ENCODE measurements at regions not wholly inside any gene's neighbourhood (a gene's known extent, or its start where the extent isn't known, plus 50 kb on each side); places are given as distances from the start of the nearest gene placed in this dataset.

DNA sequence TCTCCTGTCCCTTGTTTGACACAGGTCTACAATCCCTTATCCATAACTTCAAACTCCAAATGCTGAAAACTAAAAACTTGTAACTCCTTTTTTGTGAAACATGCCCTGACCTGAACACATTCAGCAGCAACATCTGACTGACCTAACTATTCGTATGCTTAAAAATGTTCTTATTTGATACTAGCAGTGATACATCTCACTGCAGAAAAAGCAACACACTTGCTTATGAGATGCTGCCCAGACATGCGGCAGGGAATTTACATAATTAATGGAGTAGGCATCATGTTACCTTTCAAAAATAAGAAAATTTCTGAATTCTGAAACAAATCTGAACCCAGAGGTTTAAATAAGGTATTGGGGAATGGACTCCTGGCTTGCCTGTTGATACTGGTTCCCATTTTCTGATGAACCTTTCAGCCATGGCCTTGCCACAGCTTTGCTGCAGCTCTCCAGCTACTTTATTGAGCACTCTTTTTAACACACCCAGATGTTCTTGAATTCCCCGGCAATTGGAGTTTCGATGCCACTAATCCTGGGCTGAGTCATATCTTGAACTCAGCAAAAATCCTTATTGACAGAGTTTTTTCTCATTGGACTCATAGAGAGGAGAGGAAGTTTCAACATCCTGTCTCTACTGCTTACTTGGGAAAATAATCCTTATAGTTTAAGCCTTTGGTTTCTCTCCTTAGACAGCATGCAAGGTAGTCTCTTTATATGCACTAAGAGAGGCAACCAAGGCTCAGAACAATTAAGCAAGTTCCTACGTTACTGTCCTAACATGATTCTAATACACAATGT is 296.6 kb upstream of the LMCD1 start:
- DNase-seq = no peak

DNA sequence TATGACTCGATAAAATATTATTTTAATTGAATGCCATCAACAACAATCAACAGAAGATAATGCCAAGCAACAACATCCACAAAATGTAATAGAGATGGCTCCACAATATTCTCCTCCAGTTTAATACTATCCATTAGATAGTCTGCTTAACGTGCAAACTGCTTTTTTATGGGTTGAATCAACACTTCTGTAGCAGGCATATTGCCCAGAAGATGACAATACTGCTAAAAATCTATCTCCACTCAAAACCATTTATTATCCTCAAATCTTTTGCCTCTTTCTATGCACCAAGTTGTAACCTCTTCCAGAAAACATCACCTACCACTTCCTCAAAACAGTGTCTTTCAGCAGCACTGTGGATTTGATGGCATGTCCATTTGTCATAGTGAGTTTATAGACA is 295.7 kb upstream of the LMCD1 start:
- DNase-seq = no peak

DNA sequence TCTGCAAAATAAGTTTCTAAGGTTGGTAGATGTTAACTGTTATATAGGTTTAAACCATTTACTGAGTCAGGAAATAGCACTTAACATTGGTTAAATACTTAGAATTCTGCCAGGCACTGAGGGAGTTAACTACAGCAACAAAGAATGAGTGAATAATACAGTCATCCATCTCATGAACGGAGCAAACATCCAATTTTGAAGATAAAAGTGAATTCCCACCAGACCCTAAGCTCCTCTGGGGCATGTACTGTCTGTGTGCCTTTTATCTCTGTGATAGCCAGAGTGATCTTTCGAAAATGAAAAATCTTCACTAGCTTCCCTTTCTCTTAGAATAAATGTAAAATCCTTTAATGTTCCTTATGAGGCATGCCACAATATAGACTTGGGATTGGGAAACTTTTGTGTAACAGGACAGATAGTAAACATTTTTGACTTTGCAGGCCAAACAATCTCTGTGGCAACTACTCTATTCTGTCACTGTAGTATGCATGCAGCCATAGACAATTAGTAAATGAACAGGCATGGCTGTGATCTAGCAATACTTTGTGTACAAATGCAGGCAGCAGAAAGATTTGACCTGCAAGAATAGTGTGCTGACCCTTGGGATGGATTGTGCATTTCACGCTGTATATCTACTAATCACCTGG is 294.5 kb upstream of the LMCD1 start:
- DNase-seq = no peak

DNA sequence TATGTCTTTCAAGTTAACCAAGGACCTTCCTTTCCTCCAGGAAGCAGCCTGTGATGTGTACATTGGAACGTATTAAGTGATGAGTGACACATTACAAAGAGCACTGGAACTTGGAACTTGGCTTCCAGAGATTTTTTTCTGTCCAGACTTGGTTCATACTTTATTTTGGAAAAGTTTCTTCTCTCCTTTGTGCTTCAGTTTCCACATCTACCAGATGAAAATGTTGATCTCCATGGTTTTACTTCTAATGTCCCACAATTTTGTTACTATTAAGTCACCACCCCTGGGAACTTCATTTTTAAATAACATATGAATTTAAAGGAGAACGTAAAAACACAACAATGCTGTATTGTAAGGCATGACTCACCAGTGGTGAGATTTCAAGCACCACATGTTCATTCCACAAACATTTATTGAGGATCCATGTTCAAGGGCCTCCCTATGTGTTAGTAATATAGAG is 290.7 kb upstream of the LMCD1 start:
- DNase-seq = no peak

DNA sequence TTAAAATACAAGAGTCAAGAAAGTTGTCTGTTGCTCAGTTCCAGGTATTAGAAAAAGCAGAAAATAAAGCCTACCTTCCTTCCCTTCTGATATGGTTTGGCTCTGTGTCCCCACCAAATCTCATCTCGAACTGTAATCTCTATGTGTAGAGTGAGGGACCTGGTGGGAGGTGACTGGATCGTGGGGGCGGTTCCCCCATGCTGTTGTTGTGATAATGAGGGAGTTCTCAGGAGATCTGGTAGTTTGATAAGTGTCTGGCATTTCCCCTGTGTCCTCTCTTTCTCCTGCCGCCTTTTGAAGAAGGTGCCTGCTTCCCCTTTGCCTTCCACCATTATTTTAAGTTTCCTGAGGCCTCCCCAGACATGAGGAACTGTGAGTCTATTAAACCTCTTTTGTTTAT is 288.8 kb upstream of the LMCD1 start:
- DNase-seq = no peak

DNA sequence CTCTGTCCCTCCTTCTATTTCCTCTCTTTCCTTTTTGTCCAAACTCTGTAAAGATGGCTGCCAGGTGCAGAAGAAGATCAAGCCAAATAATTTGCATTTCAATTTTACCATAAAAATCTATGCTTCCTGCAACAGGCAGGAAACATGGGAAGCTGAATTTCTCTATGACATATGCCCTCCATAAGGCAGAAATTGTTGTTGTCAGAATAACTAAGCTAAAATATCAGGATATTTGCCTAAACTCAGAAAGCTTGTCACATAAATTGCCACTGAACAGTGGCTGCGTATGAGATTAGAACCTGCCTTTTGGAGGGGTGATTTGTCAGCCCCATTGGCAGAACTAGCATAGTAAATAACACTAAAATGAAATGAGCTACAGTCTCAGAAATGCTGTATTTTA is 288.3 kb upstream of the LMCD1 start:
- no peak for DNase-seq

DNA sequence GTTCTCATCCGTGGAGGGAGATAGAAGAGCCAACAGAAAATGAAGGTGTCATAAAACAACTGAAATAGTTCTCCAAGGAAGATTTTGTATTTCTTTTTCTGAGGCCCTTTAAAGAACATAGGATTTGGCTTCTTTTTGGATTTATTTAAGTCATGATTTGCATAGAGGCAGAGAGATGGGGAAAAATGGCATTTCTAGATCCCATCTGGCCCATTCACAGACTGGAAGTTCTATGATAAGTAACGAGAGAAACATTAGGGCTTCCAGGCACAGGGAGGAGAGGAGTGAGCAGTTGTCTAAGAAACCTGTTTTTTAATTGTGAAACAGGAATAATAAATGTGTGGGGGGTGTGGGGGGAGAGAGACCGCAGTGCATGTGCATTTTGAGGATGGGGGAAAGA is 285.8 kb upstream of the LMCD1 start:
- DNase-seq = no peak

DNA sequence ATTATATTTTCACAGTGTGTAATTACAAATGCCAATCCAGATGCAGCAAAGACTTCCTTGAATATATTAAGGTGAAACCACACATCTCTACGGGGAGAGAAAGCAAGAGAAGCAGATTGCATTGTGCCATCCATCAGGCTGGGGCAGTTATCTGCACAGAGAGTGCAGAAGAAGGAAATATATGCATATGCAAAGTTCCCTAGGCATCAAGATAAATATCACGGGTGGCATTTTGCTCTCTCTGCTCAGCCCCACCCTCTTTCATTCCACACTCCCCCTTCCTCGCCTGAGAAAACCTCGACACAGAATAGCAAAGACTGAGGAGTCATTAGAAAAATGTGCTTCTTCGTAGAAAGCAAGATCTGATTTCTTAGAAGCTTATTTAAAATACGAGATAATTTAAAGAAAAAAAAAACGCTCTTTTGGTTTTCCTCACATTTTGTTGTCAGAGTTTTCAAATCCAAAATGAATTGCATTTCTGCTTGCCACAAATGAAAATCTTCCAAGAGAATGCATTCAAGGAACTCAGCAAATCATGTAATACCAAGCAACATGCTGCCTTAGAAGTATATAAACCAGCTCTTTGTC is 283.2 kb upstream of the LMCD1 start:
- DNase-seq = no peak

DNA sequence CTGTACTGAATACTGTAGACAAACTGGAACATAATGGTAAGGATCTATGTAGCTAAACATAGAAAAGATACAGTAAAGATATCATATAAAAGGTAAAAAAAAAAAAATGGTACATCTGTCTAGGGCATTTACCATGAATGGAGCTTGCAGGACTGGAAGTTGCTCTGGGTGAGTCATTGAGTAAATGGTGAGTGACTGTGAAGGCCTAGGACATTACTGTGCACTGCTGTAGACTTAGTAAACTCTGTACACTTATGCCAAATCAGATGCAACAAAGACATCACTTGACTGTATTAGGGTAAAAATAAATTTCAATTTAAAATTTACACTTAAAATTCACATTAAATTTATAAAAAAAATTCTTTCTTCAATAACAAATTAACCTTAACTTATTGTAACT is 281.3 kb upstream of the LMCD1 start:
- DNase-seq = no peak

DNA sequence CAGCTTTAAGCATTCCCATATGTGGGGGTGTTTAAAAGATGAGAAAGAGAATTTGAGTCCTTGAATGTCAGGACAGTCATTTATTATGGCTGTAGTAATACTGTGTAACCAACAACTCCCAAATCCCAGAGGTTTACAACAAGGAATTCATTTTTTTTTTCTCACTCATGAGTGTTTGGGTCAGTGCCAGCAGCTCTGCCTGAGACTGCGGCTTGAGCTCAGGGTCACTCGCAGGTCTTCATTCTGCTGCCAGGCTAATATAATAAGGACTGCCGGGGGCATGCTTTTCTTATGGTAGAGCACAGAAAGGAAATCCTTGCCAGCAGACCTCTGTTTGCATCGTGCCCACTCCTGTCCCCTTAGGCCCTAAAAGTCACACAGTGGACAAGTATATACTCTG is 277.9 kb upstream of the LMCD1 start:
- DNase-seq = no peak

DNA sequence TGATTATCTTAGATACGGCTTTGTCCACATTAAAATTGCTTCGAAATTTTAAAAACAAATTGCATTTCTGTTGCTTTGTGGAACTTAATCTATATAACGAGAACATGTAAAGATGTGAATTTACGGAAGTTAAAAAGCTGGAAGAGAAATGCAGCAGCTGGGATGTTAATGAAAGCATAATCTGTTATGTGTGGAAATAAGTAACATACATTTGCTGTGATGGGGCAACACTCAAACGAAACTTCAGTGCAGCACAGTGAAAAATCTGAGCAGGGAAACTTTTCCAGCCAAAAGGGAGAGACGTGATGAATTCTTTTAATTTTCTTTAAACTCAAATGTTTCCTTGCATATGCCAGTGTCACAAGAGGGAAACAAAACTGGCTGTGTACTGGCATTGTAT is 276.7 kb upstream of the LMCD1 start:
- no peak for DNase-seq

DNA sequence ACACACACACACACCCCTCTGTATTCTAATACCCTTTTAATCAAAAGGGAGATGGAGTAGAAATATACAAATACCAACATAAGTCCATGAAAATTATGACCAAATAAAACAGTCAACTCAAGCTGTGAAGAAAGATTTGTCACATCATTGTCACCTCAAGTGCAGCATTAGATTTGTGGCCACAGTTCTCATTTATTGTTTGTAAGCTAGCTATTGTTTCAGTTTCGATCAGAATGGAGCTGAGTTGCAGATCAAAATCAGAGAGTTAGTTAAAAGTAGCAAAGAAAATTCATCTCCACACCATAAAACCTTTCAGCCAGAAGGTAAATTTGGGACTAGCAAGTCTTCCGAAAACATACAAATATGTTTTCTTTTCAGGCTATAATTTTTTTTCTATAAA is 267.7 kb upstream of the LMCD1 start:
- DNase-seq = no peak

DNA sequence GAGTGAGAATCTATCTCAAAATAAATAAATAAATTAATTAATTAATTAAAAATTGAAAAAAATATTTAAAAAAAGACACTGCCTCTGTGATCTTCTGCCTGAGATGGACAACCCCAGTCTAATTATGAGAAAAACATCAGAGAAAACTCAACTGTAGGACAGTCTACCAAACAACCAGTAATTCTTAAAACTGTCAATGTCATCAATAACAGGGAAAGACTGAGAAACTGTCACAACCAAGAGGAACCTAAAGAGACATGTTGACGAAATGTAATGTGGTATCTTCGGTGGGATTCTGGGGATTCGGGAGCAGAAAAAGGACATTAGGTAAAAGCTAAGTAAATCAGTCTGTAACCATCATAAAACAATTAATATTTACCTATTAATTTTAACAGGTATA is 265.4 kb upstream of the LMCD1 start:
- DNase-seq = no peak

DNA sequence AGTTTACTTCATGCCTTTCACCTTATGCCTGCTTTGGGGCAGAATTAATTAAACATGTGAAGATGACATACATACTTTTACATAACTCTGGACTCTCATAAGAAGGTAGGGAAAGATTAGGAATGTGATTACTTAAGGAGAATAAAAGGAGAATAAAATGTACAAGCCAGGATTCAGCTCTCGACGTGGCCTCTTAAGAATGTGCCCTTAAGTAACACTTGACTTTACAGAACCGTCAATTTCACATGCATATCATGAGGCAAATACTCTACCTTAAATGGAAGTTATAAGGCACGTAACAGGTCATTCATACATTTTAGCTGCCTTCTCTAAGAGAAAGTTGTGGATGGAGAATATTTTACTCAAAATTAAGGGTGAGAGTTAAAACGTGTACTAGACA is 263.7 kb upstream of the LMCD1 start:
- no peak for DNase-seq

DNA sequence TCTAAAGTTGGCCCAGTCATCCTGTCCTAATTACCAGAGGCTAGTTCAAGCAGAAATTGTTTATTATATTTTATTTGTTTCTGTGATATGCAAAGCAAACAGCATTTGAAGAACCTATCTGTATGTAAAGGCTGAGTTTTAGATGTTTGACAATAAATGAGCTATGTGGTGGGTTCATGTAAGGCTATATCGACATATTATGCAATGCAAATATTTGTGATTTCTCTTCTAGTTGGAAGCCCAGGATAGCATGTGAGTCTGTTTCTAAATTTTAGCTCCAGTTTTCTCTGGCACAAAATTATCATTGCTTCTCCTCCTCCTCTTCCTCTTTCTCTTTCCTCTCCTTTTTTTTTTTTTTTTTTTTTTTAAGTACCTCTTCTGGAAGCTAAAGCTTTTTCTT is 263.2 kb upstream of the LMCD1 start:
- DNase-seq = no peak

DNA sequence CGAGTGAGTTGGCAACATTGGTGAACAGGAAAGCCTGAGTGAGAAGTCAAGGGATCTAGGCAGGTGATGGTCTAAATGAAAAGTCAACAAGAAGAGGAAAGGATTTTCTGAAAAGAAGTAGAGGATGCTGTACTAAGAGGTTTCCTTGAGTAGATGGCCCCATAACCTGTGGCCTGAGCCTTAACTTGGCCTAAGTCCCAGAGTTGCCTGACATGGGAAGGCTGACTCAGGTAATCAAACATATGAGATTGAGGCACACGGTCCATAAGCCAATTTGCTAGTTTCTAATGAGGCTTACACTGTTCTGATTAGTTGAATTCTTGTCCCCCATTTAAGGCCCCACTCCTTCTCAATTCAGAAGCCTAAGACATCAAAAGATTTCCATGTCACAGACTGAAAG is 262.5 kb upstream of the LMCD1 start:
- no peak for DNase-seq

DNA sequence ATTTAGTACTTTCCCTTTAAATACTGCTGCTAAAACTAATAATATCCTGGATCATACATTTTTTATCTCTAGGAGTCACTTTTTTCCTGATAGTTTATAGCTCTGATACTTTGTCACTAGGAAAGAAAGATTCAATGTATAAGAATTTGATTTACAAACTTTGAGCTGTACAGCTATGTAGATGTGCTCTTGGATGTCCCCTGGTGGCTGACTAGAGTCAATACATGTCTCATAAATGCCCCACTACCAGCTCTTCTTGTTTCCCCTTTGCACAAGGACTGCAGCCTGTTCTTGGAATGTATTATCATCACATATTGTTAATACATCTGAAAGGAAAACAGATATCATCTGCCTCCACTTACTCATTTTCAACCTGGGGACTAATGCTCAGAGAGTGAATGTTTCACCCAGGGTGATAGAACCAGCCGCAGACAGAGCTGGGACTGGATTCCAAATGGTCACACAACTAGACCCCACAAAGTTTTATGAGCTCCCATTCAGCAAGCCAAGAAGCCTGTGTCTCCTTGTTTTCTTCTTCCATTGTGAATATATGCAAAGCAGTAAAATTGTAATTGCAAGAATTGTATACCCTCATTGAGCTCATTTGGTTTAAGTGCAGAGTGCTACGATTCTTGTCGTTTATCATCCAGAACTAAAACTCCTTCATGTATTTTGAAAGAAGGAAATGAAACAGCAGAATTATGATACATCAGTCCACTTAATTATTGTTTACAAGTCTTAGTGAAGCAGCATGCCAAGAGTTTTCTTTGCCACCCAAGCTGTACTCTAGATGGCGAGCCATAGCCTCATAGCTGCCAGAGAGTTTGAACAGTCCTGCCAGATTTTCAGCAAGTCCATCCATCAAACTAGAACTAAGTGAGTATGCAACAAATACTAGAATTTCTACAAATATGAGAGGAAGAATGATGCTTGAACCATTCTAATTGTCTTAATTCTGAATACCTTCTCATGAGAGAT is 261.6 kb upstream of the LMCD1 start:
- peak; percentile 4 for DNase-seq

DNA sequence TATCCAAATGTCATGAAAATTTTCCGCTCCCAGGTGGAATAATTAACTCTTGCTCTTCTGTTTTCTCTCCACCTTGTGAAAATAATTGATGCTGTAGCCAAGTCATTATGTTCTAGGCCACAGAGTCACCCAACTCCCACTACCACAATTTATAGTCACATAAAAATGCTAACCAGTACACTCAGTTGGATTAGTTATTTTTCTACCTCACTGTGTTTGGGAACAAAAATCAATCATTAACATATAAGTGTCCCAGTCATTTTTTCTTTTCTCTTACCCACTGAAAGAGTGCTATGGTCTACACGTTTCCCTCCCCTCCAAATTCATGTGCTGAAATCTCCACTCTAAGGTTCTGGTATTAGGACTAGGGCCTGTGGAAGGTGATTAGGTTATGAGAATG is 255.6 kb upstream of the LMCD1 start:
- DNase-seq = no peak

DNA sequence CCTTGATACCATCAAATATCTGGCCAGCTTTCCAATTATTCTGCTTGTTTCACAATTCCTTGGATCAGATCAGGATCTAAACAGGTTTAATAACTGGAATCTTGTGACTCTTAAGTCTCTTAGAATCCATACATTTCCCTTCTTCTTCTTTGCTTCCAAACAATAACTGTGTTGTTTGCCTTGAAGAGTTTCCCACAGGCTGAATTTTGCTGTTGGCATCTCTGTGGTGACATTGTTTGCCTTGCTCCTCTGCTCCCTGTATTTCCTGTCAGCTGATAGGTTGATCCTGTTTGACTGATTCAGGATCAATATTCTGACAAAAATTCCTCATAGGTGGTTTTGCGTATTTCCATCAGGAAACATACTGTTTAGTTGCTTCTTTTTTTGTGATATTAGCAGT is 248.4 kb upstream of the LMCD1 start:
- no peak for DNase-seq

DNA sequence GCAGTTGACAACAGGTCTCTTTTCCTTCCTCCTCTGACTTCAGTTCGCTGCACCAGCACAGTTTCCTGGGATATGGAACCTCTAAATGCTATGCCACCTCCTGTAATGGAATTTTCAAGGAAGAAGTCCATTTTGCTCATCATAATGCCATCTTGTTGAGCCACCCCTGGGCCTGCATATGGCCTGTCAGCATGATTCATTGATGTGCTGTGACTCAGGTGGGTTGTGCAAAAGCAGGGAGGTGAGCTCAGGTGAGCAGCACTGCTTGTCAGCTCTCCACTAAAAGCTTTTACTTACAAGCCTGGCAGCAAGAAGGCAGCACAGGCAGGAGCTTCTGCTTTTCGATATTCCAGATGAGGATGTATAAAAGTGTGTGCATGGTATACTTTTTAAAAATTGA is 247.1 kb upstream of the LMCD1 start:
- DNase-seq = no peak

DNA sequence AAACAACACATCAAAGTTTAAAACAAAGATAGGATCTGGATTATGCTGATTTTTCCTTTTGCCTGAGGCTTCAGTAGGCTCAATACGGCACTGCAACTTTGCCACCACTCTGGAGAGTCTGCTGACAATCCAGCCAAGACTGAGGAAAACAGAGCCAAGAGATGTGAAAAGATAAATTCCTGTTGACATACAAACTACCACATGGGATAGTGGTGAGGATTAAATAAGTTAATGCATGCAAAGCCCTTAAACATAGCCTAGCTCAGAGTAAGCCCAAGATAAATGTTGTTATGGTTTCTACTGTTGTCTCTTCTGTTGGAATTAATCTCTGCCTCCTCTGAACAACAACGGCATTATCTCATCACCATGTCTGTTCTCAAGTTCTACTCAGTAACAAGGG is 245.9 kb upstream of the LMCD1 start:
- no peak for DNase-seq

DNA sequence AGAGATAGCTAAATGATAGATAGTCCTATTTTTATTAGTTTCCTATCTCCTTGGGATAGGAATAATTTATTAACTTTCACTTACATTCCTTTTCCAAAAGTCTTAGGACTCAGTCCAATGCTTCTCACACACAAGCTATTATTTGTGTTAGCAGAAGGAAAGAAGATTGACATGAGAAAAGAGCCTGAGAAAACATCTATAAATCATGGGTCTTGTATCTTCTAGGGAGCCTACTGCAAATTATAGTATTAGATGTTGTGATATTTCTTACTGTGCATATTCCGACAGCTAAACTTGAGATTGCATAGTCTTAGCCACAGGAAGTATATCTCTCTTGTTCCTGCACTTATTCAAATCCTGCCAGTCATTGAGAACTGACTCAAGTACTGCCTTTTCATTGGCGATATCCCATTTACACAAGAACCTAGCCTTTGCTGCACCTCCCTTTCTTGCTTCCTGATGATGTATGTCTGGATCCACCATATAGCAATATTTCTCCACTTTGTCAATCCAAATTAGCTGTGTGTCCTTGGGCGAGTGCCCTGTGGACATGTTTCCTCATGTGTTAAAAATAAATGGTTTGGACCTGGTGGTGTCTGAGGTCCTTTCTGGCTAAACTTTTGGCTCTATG is 245.1 kb upstream of the LMCD1 start:
- DNase-seq = no peak

DNA sequence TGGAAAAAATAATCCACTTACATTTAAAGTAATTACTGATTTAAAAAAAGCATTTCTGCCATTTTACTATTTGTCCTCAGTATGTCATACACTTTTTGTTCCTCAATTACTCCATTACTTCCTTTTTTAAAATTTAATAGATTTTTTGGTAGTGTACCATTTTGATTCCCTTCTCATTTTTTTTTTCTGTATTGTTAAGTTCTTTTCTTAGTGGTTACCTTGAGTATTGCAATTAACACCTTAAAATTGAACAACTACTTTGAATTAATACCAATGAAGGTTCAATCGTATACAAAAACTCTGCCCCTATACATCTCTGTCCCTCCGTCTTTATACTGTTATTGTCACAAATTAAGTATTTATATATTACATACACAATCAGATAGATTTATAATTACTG is 240.6 kb upstream of the LMCD1 start:
- DNase-seq = no peak
